NCI-H1105 (cell line): ENCODE measurements at regions not wholly inside any gene's neighbourhood (a gene's known extent, or its start where the extent isn't known, plus 50 kb on each side); places are given as distances from the start of the nearest gene placed in this dataset.

ENCODE experiments used
- DNase-seq: peaks from one replicate; lab custom pipeline; 2025; lab: John Stamatoyannopoulos, UW

- no peak for DNase-seq
These were observed 161.9 kb downstream of the CAPZA3 start for GRCh38 chr12:18899678-18900317.

GRCh38 chr12:18905134-18905533 is 167.2 kb downstream of the CAPZA3 start:
- no peak for DNase-seq

- no peak for DNase-seq
These were observed 168.5 kb downstream of the CAPZA3 start for GRCh38 chr12:18906395-18906794.

- no peak for DNase-seq
These were observed 169.2 kb downstream of the CAPZA3 start for GRCh38 chr12:18907127-18907526.

GRCh38 chr12:18907728-18908127 is 169.8 kb downstream of the CAPZA3 start:
- DNase-seq = no peak

GRCh38 chr12:18908191-18908590 is 170.3 kb downstream of the CAPZA3 start:
- DNase-seq = no peak

GRCh38 chr12:18919871-18920511 is 182.1 kb downstream of the CAPZA3 start:
- DNase-seq = no peak

GRCh38 chr12:18922851-18923250 is 184.9 kb downstream of the CAPZA3 start:
- no peak for DNase-seq

GRCh38 chr12:18923721-18924120 is 185.8 kb downstream of the CAPZA3 start:
- DNase-seq = no peak

- DNase-seq = no peak
These were observed 188.3 kb downstream of the CAPZA3 start for GRCh38 chr12:18926188-18926587.

GRCh38 chr12:18932211-18932610 is 194.3 kb downstream of the CAPZA3 start:
- no peak for DNase-seq

- DNase-seq = no peak
These were observed 194.8 kb downstream of the CAPZA3 start for GRCh38 chr12:18932715-18933114.

GRCh38 chr12:18935371-18935965 is 194.1 kb upstream of the PLEKHA5 start:
- no peak for DNase-seq

GRCh38 chr12:18939051-18939450 is 190.5 kb upstream of the PLEKHA5 start:
- DNase-seq = no peak

- DNase-seq = no peak
These were observed 186.9 kb upstream of the PLEKHA5 start for GRCh38 chr12:18942669-18943068.

GRCh38 chr12:18943200-18943599 is 186.3 kb upstream of the PLEKHA5 start:
- DNase-seq = no peak

GRCh38 chr12:18946106-18946505 is 183.4 kb upstream of the PLEKHA5 start:
- DNase-seq = no peak

- DNase-seq = no peak
These were observed 178.3 kb upstream of the PLEKHA5 start for GRCh38 chr12:18951218-18951617.

- no peak for DNase-seq
These were observed 176.0 kb upstream of the PLEKHA5 start for GRCh38 chr12:18953505-18953904.

GRCh38 chr12:18955594-18955993 is 173.9 kb upstream of the PLEKHA5 start:
- DNase-seq = no peak

- DNase-seq = no peak
These were observed 164.3 kb upstream of the PLEKHA5 start for GRCh38 chr12:18965203-18965602.

GRCh38 chr12:18966954-18967353 is 162.6 kb upstream of the PLEKHA5 start:
- no peak for DNase-seq

GRCh38 chr12:18967814-18968213 is 161.7 kb upstream of the PLEKHA5 start:
- DNase-seq = no peak

- no peak for DNase-seq
These were observed 160.0 kb upstream of the PLEKHA5 start for GRCh38 chr12:18969512-18969911.
